GM21381 (cell line): ENCODE measurements at regions not wholly inside any gene's neighbourhood (a gene's known extent, or its start where the extent isn't known, plus 50 kb on each side); places are given as distances from the start of the nearest gene placed in this dataset.
A peak's percentile ranks its signal among the peaks of the same experiment; 100 is the strongest.
"Not testable (repeated sequence)": the region's sequence is repeated elsewhere in the genome, so short reads cannot be mapped to it uniquely, and the experiment has no call there.

ENCODE experiments used
- ATAC-seq: cut with Tn5 transposase; IDR thresholded peaks from one replicate; pipeline ENCODE4 v1.9.1; 2021; ENCODE audit warnings: mild to moderate bottlenecking, moderate library complexity; ENCODE audit not compliant: unreplicated experiment

DNA sequence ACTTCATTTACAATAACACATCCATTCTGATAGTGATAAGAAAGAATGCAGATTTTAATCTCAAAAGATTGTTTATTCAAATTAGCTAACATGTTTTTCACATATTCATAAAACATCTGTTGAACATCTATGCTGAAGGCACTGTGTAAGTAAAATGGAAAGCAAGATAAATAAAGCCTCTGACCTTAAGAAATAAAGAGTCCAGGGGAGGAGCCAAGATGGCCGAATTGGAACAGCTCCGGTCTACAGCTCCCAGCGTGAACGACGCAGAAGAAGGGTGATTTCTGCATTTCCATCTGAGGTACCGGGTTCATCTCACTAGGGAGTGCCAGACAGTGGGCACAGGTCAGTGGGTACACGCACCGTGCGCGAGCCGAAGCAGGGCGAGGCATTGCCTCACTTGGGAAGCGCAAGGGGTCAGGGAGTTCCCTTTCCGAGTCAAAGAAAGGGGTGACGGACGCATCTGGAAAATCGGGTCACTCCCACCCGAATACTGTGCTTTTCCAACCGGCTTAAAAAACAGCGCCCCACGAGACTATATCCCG is 336.5 kb downstream of the CETN3 start:
- ATAC-seq = not testable (repeated sequence)

DNA sequence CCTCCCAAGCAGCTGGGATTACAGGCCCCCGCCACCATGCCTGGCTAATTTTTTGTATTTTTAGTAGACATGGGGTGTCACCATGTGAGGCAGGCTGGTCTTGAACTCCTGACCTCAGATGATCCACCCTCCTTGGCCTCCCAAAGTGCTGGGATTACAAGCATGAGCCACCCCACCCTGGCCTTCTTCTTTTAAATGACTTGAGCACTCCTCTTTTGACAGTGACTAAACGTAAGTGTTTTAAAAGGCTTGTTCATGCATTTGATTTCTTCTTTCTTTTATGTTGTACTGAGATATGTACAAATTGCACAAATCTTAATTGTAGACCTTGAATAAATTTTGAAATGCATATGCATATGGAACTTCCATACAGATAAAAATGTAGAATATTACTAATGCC is 337.9 kb downstream of the CETN3 start:
- ATAC-seq = no peak

DNA sequence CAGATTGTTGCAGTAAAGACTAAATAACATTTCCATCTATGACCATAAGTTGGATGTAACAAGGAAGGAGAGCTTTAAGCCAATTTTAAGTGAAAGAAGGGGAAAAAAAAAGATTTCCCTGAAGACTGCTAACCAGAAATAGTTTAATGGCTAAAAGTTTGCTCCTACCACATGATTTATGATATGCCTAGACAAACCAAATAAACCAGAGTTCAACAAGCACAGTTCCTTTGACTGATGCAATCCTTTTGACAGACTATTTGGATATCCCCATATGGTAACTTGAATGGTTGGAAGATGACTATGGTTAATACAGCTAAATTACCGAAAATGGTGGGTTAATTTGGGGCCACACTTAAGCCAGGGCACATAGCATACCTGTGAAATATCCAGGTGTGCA is 338.5 kb downstream of the CETN3 start:
- ATAC-seq = no peak

DNA sequence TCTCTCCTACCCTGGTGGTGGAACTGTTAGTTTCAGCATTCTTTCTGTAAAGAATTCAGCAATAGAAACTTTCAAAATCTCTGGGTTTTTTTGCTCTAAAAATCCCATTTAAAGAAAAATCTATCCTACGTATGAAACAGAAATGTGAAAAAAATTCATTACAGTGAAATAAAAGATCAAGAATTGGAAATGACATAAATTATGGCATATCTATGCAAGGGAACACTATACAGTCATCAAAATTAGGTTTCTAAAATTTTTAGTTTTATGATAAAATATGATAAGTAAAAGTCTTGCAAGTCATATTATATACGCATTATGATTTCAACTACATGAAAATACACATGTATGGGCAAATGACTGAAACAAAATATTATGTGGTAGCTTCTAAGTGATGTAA is 342.6 kb downstream of the CETN3 start:
- no peak for ATAC-seq

DNA sequence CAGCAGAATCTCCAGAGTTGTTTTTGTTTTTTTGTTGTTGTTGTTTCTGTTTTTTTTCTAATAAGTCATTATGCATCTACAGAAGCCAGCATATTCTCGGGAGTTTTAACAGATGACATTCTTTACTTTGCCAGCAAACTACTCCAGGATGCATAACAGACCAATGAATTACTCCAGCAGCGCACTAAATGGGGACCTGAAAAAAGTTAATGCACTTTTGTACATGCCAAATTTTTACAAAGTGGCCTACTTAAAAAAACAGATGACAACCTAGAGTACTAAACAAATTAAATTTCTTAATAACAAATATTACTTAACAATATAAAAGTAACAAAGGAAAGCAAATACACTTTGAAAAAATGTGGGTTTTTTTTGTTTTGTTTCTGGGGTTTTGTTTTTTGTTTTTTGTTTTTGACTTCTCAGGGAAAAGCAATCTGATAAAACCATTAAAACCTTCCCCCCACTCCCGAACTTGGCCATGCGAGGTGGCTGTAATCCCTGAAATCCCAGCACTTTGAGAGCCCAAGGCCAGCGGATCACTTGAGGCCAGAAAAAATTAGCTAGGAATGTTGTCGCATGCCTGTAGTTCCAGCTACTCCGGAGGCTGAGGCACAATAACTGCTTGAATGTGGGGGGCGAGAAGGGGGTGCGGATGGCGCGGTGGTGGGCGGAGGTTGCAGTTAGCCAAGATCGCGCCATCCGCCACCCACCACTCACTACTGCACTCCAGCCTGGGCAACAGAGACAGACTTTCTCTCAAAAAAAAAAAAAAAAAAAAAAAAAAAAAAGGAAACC is 352.4 kb downstream of the CETN3 start:
- no peak for ATAC-seq

DNA sequence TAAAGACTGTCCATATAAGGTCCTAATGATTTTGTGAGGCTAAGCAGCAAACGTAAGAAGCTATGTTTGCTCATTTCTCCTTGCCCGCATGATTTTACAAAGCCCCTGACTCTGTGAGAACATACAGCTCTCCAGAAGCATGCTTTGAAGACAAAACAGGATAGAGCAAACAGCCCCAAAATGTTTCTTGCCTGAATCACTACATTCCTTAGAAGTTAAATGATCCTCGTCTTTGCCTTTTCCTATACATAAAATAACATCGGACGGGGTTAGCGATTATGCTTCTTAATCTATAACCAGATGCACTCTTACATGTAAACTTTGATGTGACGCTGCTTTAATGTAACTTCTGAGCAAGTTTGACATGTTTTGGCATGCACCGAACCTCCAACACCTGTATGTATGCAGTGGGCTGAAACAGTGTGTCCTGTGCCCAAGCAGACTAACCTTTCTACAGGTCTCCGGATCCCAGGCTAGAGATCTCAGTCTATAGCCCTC is 353.7 kb downstream of the CETN3 start:
- ATAC-seq = no peak

DNA sequence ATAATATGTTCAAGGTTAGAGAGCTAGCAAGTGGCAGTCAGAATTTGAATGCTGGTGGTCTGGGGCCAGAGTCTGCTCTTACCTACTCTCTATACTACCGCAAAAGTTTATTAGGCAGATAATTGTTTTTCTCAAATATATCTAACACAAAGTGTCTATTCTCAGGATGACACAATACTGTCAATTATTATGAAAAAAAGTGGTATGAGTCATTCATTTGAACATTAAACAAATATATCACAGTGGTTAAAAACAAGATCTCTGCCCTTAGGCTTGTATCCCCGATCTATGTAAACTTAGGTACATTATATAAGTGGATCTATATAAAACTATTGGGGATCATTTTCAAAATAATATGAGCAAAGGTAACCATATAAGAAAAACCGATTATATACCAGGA is 354.9 kb downstream of the CETN3 start:
- no peak for ATAC-seq

DNA sequence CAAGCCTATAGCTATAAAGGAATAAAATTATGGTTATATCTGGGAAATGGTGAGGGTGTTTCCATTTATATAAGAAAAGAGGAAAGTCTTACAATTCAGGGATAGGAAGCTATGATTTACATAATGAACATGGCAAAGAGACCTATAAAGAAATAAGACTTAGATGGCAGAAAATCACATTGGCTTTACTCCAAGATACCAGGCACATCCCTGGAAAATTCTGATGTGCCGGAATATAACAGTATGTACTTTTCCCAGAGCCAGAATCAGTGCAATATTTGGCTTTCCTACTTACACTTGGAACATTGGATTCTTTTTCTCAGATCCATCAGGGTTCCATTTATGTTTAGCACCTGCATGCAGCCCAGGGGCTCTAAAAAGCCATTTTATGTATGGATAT is 357.8 kb downstream of the CETN3 start:
- ATAC-seq = no peak

DNA sequence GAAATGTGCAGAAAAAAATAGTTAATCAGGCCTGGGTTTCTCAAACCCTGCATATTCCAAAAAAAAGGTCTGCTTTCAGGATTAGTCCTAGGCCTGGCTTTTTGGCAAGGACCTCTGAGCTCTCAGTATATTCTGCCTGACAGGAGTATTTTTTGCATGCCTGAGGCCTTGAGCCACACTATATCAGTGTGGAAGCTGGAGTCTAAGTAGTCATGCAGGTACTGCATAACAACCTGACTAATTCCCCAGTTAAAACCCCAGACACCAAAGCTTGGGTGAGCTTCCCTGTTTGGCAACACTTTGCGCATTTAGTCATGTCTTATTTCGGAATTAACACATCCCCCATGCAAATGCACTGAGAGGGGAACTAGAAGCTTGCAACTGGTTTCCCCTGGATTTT is 359.5 kb downstream of the CETN3 start:
- no peak for ATAC-seq

DNA sequence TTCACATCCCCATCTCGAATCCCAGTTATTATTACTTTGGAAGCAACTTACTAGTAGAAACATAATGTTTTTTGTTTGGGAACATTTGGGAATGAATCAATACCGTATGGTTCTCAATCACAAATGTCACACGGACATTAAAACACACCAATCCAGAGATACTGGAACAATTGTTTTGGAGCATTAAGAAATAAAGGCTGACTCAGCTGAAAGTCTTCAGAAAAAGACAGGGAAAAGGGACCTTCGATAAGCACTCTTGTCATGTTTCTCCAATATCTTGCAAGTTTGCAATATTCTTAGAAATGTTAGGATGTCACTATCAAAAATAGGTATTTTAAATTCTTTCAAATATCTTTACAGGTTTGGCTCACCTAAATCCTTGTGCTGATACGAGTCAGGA is 362.4 kb downstream of the CETN3 start:
- no peak for ATAC-seq

DNA sequence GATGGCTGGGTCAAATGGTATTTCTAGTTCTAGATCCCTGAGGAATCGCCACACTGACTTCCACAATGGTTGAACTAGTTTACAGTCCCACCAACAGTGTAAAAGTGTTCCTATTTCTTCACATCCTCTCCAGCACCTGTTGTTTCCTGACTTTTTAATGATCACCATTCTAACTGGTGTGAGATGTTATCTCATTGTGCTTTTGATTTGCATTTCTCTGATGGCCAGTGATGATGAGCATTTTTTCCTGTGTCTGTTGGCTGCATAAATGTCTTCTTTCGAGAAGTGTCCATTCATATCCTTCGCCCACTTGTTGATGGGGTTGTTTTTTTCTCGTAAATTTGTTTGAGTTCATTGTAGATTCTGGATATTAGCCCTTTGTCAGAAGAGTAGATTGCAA is 369.5 kb downstream of the CETN3 start:
- ATAC-seq = not testable (repeated sequence)

DNA sequence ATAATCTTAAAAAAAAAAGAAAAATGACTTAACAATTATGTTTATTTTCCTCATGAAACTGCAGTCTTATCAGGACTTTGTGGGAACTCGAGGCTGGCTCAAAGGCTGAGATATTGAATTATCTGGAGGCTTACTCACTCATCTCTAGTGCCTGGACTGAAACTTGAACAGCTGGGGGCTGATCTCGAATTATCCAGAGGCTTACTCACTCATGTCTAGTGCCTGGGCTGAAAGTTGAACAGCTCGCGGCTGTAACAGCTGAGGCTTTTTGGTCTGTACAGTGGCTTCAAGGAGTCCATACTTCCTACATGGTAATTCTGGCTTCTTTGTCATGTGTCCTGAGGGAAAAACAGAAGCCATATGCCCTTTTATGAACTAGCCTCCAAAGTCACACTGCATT is 371.9 kb downstream of the CETN3 start:
- no peak for ATAC-seq

DNA sequence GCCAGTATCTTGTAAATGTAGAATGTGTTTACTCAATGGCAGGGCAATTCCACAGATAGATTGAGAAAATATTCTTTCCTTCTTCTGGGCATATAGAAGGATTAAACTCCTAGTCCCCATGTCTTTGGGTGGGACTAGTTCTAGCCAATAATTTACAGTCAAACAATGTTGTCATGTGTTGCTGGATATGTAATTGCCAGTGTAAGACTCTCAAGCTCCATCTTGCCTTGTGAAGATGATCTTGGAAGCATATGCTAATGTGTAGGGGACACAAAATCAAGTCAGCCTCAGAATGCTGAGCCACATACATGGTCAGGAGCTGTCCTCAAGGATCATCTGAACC is 386.9 kb downstream of the CETN3 start:
- no peak for ATAC-seq

DNA sequence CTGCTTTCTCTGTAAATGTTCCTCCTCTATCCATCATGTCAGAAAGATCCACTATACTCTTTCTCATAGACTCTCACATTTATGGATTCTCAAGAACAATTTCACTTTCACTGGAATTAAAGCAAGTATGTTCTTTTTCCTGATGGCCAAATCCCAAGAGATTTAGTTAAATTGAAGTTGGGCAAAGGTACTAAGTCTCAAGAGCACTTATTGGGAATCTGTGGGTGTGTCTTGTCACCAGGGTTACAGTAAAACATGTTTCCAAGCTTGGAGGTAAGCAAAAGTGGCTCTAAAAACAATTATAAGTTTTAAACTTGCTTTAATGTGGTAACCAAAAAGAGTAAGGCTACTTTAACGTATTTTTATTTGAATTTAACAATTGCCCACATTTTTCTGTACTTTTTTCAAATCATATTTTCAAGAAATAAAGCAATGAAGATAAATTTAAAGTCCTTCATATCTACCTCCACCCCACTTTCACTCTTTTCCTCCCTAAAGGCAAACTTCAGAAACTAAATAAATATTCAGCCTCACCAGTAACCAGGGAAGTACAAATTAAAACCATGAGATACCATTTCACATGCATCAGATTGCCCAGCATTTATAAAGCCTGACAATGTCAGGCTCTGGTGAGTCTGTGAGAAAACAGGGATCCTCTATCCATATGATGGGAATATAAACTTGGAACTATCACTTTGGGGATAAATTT is 387.4 kb downstream of the CETN3 start:
- no peak for ATAC-seq

DNA sequence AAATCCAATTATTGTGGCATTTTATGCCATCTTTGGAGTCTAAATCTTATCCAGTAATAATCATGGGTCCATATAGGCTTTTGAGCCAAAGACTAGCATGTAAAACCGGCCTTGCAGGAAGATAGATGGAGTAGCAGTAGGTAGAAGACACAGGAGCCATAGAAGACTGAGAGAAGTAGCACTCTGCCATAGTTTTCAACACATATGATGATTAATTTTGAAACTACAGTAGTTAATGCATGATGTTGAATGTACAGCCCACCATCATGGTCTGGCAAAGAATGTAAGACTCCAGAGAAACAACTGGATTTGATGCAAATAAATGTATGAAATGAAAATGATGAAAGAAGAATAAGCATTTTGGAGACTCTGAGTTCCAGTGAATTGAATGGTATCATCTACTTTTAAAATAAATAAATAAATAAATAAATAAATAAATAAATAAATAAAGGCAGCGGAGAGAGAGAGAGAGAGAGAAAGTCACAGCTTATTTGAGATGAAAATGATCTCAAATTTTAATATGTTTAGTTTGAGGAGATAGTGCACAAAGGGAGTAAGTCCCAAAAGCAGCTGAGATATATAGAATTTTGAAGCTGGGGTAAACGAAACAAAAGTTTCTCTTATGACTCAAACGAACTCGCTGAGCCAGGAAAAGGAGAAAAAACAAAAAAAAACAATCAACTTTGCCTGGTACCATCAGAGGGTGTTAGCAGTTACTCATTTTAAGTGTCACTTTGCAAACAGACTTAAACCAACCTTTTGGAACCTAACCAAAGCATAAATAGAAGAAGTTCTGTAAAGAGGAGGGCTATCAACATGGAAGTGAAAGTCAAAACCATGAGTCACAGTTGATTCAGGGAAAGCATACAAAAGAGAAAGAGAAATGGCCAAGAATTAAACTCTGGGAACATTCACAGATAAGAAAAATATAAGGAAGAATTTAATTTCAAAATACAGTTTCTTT is 388.7 kb downstream of the CETN3 start:
- ATAC-seq = peak; percentile 97

DNA sequence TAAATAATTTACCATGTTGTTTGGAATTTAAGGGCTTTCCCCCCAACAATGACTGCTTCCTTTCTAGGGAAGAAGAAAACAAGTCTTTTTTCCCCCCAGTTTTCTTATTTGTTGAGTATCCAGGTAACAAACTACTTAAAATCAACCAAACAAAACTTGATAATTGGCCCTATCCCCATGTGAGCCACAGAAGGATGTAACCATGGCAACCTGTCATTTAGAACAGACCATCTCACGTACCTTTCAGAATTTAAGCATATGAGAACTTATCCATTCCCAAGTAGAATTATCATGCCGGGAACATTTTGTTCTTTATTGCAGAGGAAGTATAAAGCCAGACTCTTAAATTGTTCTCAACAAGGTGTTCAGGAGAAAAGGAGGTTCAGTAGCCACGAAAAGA is 392.3 kb downstream of the CETN3 start:
- ATAC-seq = no peak

DNA sequence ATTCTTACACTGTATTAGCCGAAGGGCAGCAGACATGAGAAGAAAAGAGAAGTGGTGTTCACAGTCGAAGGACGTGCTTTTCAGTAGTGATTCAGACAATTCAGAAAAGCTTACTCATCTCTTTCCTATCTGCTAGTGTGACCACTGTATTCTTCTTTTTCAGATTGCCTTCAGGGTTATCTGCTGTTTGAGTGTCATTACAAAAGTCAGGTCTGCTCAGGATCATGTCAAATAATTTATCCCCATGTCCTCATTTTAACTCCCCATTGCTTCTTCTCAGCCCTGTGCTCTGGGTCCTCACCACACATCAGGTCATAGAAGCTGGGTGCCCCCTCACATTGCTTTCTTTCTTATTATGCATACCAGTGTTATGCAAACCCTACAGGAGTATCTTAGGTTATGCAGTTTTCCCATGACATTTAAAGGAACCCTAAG is 394.0 kb downstream of the CETN3 start:
- peak; percentile 80 for ATAC-seq

DNA sequence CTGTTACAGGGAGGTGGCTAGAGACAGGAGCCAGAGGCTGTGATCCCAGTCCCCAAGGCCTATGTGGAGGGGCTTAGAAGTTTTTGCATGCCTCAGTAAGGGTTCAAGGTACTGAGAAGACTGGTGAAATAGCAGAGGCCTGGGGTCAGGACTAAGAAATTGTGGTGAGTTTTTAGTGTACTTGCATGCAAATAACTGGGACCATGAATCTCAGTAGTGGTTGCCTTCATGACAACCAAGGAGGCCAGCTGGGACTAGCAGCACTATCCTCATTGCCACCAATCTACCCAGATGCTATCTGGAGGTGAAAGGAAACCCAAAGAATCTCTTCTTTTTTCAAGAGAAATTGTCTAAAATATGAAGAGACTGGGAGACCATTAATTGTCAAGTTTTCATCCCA is 395.1 kb downstream of the CETN3 start:
- peak; percentile 86 for ATAC-seq

DNA sequence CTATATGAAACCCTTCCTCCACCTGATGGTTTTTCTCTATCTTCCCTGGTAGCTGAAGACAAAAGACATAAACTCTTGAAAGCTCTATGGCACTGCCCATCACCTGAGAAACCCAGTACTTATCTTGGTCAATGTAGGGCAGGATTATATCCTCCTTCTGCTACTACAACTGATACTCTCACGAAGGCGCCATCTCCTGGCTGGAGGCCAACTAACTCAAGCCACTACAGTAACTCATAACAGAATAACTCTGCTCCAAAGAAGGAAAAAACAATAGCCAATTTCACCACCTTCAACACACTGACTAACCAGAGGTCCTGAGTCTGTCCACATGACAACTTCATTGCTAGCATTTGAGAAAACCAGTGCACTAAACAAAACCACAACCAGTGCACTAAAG is 409.2 kb downstream of the CETN3 start:
- no peak for ATAC-seq

DNA sequence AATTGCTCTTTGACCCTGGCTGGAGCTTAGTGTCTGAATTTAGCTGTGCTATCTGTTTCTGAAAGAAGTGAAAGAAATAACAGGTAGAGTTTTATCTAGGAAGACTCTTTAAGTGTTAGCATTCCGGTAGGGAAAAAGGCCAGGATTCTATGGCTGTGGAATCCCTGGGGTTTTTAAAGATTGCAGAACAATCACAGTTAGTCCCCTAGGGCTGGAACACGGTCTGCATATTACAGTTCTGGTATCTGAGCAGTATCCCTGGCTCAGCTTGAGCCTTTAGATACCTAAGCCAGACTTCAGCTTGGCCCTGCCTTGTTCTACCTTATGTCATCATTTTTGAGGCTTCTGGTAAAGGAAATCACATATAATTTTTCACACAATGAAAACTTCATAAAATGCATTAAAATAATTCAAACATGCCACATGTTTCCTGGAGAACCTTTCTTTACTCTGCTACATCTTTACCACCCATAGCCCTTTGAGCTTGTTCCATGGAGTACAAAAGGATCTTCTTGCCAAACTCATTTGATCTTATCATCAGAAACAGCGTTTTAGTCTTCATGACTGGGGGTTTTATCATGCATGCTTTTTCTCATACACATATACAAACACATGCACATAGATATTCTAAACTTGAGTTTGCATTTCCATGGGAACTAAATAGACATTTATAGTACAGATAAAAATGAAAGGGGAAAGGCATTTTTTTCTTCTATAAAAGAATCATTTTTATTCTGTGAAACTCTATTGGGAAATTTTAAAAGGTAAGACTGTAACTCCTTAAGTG is 410.8 kb downstream of the CETN3 start:
- no peak for ATAC-seq
